Smooth muscle cell (in vitro differentiated cells): ENCODE measurements at regions not wholly inside any gene's neighbourhood (a gene's known extent, or its start where the extent isn't known, plus 50 kb on each side); places are given as distances from the start of the nearest gene placed in this dataset.
"Not testable (repeated sequence)": the region's sequence is repeated elsewhere in the genome, so short reads cannot be mapped to it uniquely, and the experiment has no call there.

Source experiments
- DNase-seq: peaks from one replicate; lab custom pipeline; 2025; ENCODE audit not compliant: unreplicated experiment; lab: John Stamatoyannopoulos, UW
- H2AFZ ChIP-seq: fragments of 200-600 bp; sonication (generic); 2 replicates; pipeline ENCODE4 v1.6.0; 2016; ENCODE audit warnings: antibody characterized with exemption, low read depth, mild to moderate bottlenecking
- H3F3A ChIP-seq: fragments of 200-600 bp; sonication (generic); 2 replicates; pipeline ENCODE4 v1.6.0; 2017; ENCODE audit warnings: antibody characterized with exemption, low read depth
- H3K27ac ChIP-seq: fragments of 200-600 bp; sonication (generic); 2 replicates; pipeline ENCODE4 v1.5.1; 2016; ENCODE audit warnings: low read depth, mild to moderate bottlenecking
- H3K27me3 ChIP-seq: fragments of 200-600 bp; sonication (generic); 2 replicates; pipeline ENCODE4 v1.6.1; 2016; ENCODE audit warnings: low read depth, mild to moderate bottlenecking
- H3K36me3 ChIP-seq: fragments of 200-600 bp; sonication (generic); 2 replicates; pipeline ENCODE4 v1.5.1; 2016; ENCODE audit warnings: low read depth
- H3K4me1 ChIP-seq: fragments of 200-600 bp; sonication (generic); 2 replicates; pipeline ENCODE4 v1.5.1; 2016; ENCODE audit warnings: low read depth
- H3K4me2 ChIP-seq: fragments of 200-600 bp; sonication (generic); 2 replicates; pipeline ENCODE4 v1.6.0; 2016; ENCODE audit warnings: mild to moderate bottlenecking
- H3K4me3 ChIP-seq: fragments of 200-600 bp; sonication (generic); 2 replicates; pipeline ENCODE4 v1.5.1; 2016; ENCODE audit warnings: mild to moderate bottlenecking
- H3K79me2 ChIP-seq: fragments of 200-600 bp; sonication (generic); 2 replicates; pipeline ENCODE4 v1.6.0; 2016; ENCODE audit warnings: low read depth, mild to moderate bottlenecking
- H3K9ac ChIP-seq: fragments of 200-600 bp; sonication (generic); 2 replicates; pipeline ENCODE4 v1.6.0; 2016; ENCODE audit warnings: low read depth
- H3K9me3 ChIP-seq: fragments of 200-600 bp; sonication (generic); replicated peaks from 2 replicates; pipeline ENCODE4 v1.5.1; 2016; ENCODE audit warnings: low read depth
- H4K20me1 ChIP-seq: fragments of 200-600 bp; sonication (generic); 2 replicates; pipeline ENCODE4 v1.6.0; 2016; ENCODE audit warnings: low read depth
- CTCF ChIP-seq: fragments of 200-600 bp; sonication (generic); IDR thresholded peaks from 2 replicates; pipeline ENCODE4 v1.5.1; 2017; ENCODE audit warnings: borderline replicate concordance, mild to moderate bottlenecking, antibody characterized with exemption; ENCODE audit not compliant: insufficient read depth, poor library complexity, severe bottlenecking
- WGBS: methylation state at CpG from one replicate; pipeline ENCODE4 v1.1.7; 2016; ENCODE audit warnings: low lambda C conversion rate; 5-methylcytosine and 5-hydroxymethylcytosine counted together

GRCh38 chr6:68026483-68026882, 608.6 kb upstream of the ADGRB3 start:
- no peaks in the 10 kb centered on the region for H3F3A ChIP-seq
- no peaks in the 10 kb centered on the region for H3K27me3 ChIP-seq
- H3K4me2 ChIP-seq: no peak overlapping the region
- H3K9me3 ChIP-seq: no peaks in the 10 kb centered on the region
- WGBS: 91% methylated on average over 3 of the region's 3 CpGs
- no peak overlapping the region for H3K9ac ChIP-seq
- no peaks in the 10 kb centered on the region for H3K36me3 ChIP-seq
- H2AFZ ChIP-seq: no peak overlapping the region
- DNase-seq: no peak
- no peaks in the 10 kb centered on the region for H3K4me1 ChIP-seq
- no peak overlapping the region for H3K4me3 ChIP-seq
- no peaks in the 10 kb centered on the region for H3K79me2 ChIP-seq
- no peak overlapping the region for H3K27ac ChIP-seq
- H4K20me1 ChIP-seq: no peaks in the 10 kb centered on the region
- TF ChIP-seq CTCF: no peak

DNA sequence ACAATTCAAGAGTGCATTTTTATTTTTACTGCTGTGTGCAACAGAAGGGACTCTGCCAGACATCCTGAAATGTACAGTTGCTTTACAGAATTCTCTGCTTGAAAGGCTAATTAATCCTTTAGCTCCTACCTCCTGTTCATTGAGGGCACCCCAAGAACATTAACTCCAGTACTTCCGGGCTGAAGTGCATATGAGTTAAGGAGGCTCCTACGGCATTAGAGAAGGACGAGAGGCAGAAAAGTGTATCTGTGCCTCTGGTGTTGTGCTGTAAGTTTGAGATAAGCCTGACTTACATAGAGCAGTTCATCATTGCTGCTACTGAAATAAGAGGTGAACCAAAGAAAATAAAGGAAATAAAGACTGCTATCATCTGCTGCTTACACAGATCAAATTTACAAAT, 609.3 kb upstream of the ADGRB3 start:
- Histone ChIP-seq H3K4me3 (no peak overlapping the region), H3K9me3 (no peaks in the 10 kb centered on the region), H3K27me3 (no peaks in the 10 kb centered on the region), H3K27ac (no peak overlapping the region), H3K9ac (no peak overlapping the region), H3K4me1 (no peaks in the 10 kb centered on the region), H3K4me2 (no peak overlapping the region), H4K20me1 (no peaks in the 10 kb centered on the region), H3F3A (no peaks in the 10 kb centered on the region), H3K36me3 (no peaks in the 10 kb centered on the region), H3K79me2 (no peaks in the 10 kb centered on the region), H2AFZ (no peak overlapping the region)
- no peak for TF ChIP-seq CTCF
- WGBS: 85% methylated on average over 3 of the region's 3 CpGs
- DNase-seq: no peak

GRCh38 chr6:68024570-68025269, 610.4 kb upstream of the ADGRB3 start:
- Histone ChIP-seq H3K9ac (no peak overlapping the region), H3K4me3 (no peak overlapping the region), H3K4me1 (no peaks in the 10 kb centered on the region), H3K79me2 (no peaks in the 10 kb centered on the region), H3K36me3 (no peaks in the 10 kb centered on the region), H3K4me2 (no peak overlapping the region), H3K27me3 (no peaks in the 10 kb centered on the region), H2AFZ (no peak overlapping the region), H3F3A (no peaks in the 10 kb centered on the region), H3K27ac (no peak overlapping the region), H4K20me1 (no peaks in the 10 kb centered on the region), H3K9me3 (no peaks in the 10 kb centered on the region)
- no peak for TF ChIP-seq CTCF
- WGBS: 95% methylated on average over 5 of the region's 5 CpGs
- DNase-seq: no peak

GRCh38 chr6:68022968-68023367, 612.1 kb upstream of the ADGRB3 start:
- not testable (repeated sequence) for H4K20me1 ChIP-seq, H2AFZ ChIP-seq, H3K36me3 ChIP-seq, H3K27me3 ChIP-seq, H3K4me1 ChIP-seq, DNase-seq, H3K4me2 ChIP-seq, H3K4me3 ChIP-seq, H3F3A ChIP-seq, H3K79me2 ChIP-seq, H3K9me3 ChIP-seq, H3K27ac ChIP-seq, H3K9ac ChIP-seq
- 100% methylated on average over 1 of the region's 1 CpG for WGBS
